NCI-H2196 (cell line): ENCODE measurements at regions not wholly inside any gene's neighbourhood (a gene's known extent, or its start where the extent isn't known, plus 50 kb on each side); places are given as distances from the start of the nearest gene placed in this dataset.
"Not testable (repeated sequence)": the region's sequence is repeated elsewhere in the genome, so short reads cannot be mapped to it uniquely, and the experiment has no call there.

Experiments used
- DNase-seq: peaks from one replicate; lab custom pipeline; 2025; ENCODE audit not compliant: unreplicated experiment; lab: John Stamatoyannopoulos, UW

DNA sequence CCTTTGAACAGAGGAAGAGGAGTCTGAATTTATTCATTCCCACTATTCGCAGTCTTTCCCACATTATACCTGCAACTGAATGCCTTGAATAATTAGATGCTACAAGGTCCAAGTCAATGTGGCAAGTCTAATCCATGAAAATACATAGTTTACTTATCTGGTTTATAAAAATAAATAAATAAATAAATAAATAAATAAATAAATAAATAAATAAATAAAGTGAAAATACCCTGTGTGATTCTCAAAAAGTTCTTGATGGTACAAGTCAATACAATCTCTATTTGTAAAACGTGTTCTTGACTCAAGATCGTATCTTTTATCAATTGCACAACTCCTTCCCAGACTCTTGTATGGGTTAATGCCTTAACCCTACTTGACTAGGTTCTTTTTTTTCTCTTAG, 417.7 kb downstream of the ZWINT start:
- DNase-seq: no peak

DNA sequence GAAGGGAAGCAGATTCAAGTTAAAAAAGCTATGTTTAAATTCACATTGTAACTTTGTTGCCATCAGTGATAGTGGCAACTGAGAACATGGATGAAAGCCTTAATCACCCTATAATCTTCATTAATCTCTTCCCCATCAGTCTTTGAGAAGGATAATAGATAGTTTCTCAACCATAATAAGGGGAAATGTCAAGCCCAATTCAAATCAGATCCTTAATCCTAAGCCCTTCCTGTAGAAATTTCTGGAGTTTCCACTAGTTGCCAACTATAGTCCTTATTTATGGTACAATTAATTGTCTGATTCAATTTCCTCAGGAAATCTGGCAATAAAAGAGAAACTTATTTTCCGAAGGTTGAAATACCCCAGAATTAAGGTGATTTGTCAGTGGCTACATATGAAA, 431.8 kb downstream of the ZWINT start:
- no peak for DNase-seq

DNA sequence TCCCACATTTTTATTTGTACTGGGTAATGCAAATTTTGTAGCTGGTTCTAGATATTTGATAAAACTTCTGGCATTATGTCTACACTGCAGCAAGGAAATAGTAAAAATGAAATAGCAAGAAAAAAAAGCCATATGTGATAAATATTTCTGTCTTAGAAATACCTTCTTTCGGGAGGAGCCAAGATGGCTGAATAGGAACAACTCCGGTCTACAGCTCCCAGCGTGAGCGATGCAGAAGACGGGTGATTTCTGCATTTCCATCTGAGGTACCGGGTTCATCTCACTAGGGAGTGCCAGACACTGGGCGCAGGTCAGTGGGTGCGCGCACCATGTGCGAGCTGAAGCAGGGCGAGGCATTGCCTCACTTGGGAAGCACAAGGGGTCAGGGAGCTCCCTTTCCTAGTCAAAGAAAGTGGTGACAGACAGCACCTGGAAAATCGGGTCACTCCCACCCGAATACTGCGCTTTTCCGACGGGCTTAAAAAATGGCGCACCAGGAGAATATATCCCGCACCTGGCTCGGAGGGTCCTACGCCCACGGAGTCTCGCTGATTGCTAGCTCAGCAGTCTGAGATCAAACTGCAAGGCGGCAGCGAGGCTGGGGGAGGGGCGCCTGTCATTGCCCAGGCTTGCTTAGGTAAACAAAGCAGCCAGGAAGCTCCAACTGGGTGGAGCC, 461.4 kb downstream of the ZWINT start:
- DNase-seq: not testable (repeated sequence)

DNA sequence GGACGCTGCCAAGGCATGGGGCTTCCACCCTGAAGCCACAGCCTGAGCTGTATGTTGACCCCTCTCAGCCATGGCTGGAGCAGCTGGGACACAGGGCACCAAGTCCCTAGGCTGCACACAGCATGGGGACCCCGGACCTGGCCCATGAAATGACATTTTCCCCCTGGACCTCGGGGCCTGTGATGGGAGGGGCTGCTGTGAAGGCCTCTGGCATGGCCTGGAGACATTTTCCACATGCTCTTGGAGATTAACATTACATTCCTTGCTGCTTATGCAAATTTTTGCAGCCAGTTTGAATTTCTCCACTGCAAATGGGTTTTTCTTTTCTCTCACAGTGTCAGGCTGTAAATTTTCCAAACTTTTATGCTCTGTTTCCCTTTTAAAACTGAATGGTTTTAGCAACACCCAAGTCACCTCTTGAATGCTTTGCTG, 463.6 kb downstream of the ZWINT start:
- DNase-seq: no peak

DNA sequence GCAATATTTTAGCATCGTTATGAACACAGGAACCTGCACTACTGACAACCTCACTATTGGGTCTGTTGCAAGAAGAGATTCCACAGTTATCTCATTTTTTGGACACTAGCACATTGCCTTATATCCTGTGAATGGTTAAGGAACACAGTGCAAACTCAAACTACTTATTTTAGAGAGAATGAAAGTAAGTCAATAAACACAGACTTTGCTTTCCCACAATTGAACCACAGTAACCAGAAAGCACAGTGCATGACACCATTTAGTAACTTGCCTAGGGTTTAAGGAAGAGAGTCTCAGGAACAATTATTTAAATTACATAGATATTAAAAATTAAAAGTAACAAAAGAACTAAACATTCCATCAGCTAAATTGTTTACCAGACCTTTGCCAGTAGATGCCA, 468.8 kb downstream of the ZWINT start:
- DNase-seq: no peak

DNA sequence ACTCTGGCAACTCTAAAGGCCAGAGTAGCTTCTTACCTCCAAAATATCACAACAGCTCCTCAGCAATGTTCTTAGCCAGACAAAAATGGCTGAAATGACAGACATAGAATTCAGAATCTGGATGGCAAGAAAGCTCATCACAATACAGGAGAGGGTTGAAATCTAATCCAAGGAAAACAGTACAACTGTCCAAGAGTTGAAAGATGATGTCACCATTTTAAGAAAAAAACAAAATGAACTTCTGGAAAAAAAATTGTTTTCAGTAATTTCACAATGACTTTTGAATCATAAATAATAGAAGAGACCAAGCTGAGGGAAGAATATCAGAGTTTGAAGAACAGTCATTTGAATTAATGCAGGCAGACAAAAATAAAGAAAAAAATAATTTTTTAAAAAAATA, 479.5 kb downstream of the ZWINT start:
- no peak for DNase-seq

DNA sequence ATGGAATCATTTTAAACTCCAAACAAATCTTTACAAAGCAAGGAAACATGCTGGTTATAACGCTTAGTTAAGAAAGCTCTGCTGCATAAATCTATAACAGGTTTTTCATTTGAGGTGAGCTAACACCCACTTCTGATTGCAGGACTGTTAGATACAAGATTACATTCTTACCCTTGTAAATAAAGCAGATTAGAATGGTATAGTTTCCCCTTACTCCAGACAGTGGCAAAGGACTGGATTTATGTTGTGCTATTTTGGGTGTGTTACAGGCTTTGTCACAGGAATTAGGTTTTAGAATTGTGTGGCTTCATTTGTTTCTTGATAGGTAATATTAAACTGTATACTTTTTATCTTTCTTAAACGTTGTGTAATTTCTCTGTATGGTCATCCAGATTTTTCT, 487.6 kb downstream of the ZWINT start:
- no peak for DNase-seq

DNA sequence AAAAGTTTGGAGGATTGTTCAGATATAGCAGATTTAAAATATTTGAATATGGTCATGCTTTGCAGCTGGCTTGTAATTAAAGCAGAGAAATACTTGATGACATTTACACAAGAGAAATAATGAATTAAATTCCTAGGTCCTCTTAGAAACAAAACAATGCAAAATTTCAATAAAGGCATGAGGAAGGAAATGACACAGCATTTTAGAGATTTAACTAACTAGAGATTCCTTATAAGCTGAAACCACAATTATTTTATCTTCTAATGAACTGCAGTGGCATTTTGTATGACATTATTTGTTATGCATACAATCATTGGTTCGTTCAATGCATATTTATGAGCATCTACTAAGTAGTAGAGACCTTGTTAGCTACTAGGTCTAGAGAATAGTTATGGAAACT, 490.9 kb downstream of the ZWINT start:
- DNase-seq: no peak

DNA sequence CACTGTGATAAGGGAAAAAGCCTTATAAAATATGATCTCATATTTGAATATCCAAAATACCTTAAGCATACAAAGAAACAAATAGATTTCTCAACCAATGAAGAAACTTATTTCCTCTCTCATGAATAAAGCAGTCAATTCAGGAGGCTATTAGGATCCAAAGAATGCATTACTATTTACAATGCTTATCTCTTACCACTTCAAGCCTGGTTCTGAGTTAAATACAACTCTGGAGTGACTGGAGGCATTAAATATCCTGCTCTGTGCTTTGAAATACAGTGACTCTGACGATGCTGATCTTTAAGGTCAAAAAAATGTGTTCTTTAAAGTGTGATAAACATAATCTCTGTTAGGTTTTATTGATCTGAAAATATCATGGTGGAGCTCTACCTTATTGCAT, 493.2 kb downstream of the ZWINT start:
- no peak for DNase-seq

DNA sequence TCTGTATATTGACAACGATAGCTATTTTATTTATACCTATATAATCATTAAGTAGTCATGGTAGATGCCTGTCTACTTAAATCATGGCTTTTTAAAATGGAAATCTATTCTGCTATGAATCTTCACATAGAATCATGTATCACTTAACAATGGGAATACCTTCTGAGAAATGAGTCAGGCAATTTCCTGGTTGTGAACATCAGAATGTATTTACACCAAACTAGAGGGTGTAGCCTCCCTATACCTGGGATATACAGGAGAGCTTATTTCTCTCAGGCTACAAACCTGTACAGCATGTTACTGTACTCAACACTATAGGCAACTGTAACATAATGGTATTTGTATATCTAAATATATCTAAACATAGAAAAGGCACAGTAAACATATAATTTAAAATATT, 502.3 kb downstream of the ZWINT start:
- no peak for DNase-seq

DNA sequence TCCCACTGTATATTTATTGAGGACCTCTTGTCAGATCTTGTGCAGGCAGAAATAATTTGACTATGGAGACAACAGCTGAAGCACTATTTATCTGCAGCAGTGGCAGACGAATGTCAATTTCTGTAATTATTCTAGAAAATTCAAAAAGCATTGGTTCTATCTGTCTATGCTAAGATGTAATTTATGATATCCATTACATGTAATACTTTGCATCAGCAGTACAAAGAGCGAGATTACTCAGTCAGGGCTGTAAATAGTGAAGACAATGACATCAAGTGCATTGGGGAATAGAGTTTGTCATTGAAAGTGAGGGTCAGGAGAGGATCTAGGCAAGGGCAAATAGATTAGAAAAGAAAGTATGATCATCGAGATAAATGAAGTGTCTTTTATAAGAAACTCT, 508.2 kb downstream of the ZWINT start:
- DNase-seq: no peak

DNA sequence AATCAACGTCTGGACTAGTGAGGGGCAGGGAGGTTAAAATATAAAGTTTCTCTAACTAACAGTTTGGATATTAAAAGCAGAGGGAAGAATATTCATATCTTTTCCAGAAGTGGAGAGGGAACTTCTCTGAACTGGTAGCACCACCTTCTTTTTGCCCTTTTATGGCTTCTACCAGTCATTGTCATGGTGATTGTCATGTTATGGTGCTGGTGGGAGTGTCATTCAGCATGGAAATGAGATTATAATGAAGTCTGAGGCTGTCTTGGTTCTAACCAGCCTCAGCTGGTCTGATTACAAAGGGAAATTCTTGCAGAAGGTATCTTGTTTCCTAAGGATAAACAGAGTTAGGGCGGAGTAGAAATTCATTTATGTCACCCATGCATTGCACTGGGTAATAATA, 523.8 kb downstream of the ZWINT start:
- no peak for DNase-seq

DNA sequence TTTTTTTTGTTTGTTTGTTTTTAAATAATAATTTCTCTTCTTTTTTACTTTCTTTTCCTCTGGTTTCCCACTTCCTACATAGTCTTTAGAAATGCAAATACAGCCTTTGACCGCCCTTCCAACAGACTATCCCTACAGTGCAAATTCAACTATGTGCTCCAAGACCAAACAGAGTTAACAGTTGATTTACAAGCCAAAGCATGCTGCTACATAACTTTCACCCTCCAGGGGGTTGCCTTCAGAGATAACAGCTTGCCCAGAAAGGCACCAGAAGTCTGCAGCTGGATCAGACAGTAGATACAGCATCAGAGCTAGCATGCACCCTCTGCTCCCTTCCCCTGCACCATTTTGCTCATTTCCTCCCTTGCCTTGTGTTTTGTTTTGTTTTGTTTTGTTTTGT, 539.0 kb downstream of the ZWINT start:
- no peak for DNase-seq

DNA sequence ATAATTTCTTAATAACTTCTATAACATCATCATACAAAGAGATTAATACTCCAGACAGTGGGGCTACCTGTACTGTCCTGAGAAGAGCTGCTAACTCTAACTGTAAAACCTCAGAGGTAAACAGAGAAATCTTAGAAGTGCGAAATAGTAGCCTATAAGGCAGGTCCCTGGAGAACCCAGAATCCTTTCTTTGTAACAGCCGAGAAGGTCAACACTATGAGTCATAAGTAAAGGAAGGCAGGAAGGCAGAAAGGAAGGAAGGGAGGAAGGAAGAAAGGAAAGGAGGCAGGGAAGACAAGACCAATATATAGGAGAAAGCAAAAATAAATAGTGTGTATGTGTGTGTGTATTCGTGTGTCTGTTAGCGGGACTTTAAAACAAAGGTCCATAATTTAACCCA, 540.6 kb downstream of the ZWINT start:
- no peak for DNase-seq

DNA sequence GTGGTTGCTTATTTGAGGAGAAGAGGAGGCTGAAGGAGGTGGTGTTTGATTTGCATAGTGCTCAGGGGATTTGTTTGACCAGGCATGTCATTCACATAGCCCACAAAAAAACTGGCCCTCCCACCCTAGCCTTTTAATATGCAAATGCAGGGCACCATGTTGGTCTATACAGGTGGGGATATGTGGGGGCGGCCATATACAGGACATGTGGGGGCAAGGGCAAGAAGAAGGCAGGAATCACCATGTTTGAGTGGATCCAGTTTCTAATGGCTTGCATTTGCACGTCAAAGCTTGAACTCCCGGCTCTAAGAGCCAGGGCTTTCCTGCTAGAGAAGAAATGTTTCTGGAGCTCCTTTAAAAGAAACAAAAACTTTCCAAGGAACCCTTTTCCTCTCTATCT, 541.0 kb downstream of the ZWINT start:
- DNase-seq: no peak

DNA sequence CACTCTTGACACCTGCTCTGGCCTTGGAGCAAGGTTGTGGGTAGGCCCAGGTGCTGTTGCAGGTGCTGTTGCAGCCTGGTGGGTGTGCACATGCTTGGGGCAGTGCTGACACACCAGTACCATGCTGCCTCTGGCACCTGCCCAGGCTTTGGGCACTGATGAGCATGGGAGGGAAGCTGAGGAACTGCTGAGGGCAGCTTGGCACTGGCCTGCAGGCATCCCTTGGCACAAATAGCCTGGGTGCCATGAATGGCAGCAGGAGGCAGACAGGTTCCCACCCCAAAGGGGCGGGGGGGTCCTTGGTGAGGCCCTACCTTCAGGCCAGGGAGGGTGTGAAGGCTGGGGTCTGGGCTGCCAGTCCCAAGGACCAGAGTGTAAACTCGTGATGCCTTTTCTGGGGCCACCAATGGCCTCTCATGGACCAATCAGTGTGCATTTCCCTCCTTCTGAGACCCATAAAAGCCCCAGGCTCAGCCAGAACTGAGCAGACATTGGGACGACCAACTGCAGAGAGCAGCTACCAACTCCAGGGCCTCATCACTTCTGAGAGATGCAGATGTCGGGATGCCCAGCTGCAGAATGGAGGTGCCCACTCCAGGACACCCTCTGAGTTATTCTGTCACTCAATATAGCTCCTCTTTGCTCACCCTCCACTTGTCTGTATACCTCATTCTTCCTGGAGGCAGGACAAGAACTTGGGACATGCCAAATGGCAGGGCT, 547.4 kb downstream of the ZWINT start:
- DNase-seq: no peak

DNA sequence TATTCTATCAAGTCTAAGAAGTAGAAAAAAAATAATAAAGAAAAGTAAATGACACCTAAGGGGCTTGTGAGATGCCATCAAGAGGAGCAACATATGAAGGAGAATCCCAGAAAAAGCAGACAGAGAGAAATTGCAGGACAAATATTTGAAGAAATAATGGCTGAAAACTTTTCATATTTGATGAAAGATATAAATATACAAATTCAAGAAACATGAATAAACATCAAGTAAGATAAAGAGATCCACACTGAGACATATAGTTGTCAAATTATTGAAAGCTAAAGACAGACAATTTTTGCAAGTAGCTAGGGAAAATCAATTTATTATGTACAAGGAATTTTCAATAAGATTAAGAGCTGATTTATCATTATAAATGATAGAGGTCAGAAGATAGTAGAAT, 558.0 kb downstream of the ZWINT start:
- DNase-seq: no peak

DNA sequence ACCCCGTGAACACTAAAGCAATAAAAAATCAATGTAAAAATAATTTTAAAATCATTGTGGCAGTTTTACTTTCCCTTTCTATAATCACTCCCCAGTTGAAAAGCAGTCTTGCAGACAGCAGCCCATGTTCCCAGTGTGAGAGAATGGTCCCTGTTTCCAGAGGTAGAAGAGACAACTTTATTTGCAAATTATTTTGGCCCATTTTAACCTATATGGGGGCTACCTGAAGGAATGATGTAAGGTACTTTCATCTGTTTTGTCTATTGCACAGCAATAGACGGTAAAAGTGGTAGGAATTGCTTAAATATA, 559.8 kb downstream of the ZWINT start:
- no peak for DNase-seq

DNA sequence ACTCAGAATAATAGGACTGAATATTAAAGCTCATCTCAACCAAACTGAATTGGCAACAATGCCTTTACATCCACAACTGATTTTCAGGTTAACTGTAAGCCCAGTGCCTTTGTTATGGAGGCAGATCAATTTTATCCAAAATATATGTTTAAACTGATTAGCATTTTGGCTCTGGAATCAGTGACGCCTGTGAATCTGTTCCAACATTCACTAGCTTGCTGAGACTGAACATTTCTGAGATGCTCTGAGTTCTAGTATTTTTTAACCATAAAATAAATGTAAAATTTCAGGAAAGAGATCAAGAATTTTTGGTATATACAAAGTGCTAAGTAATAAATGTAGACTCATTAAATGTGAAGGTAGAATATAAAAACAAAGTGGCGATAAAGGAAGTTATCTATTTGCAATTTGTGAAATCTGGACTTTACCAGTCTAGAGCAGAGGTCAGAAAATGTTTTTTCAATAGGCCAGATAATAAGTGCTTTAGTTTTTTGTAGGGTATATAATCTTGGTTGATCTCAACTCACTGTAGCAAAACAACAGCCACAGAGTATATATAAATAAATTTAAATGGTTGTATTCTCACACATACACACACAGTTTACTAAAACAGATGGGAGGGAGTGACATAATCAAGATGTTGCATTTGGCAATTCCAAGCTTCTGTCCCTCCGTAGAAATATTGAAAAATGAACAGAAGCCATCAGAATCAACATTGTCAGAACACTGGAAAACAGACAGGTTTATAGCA, 560.3 kb downstream of the ZWINT start:
- DNase-seq: no peak

DNA sequence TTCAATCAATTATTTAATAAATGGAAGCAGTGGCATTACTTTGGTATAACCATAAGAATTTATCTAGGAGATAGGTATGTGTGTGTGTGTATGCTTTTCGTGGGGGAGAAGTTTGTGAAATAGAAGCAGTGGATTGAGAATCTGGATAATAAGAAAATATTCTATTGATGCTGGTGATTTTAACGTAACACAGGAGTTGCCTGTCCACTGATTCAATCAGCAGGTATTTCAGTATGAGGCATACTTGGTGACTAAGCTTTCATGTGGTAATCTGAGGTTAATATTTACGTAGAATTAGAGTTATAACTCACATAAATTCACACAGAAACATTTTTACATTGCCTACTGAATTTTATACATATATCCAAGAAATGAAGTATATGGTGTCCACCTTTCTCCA, 568.0 kb downstream of the ZWINT start:
- no peak for DNase-seq

DNA sequence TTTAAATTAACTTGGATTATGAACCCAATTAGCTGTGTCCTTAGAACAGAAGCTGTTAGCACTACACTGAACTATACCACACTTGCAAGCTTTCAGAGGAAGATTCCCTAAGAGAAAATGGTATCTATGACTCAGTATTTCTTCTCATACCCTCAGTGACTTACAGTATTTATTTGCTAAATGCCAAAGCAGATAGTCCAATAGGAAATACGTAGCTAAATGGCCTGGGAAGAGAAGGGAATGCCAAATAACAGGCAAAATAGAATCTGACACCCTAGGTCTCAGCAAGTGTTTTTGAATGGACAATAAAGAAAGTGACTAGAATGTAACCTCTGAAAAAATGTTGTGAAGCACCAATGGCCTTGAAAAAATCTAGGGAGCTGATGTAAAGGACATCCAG, 570.8 kb downstream of the ZWINT start:
- DNase-seq: not testable (repeated sequence)

DNA sequence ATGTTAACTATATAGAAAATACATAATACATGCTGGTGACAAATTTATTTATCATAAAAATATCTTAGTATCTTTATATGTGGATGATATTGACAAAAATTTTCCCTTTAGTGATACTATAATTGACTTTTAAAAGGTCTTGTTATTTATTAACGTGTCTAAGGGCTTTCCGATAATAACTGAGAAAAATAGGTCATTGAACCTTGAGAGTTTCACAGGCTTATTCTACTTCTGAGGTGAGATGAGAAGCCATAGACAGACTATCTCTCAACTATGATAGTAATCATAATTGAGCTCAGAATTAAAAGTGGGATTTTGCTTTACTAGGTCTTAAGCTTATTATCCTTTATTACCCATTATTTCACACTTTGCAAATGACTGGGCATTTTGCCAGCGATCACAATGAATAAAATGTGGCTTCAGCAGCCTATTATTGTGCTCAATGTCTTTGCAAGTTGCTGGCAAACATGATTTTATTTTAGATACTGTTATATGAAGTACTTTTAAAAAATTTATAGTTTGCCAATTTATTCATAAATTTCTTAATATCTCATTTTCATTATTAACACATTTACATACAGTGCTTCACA, 574.5 kb downstream of the ZWINT start:
- no peak for DNase-seq
